ENCODE measurements at regions not wholly inside any gene's neighbourhood (a gene's known extent, or its start where the extent isn't known, plus 50 kb on each side); places are given as distances from the start of the nearest gene placed in this dataset.

DNA sequence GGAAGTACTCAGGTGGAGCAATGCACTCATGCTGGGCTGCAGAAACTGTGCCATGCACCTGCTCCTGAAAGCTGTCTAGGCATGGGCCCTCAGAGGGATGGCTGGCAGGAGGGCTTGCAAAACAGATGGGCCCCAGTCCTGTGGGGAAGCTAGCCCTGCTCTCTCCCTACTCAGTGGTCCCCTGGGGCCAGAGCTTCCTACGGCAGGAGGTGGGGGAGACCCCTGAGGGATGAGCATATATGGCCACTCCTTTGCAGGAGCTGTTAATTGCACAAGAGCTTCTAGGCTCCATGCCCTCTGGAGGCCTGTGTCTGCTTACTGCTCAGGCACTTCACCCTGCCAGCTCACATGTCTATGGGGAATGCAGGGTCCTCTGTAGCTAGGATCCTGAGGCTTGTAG lies 545.3 kb upstream of the PTPRD start:
- Mint-ChIP-seq H3K27ac (ENCODE audit: unreplicated experiment) (no peak overlapping the region), H3K9me3 (ENCODE audit: unreplicated experiment) (no peaks in the 10 kb centered on the region)

GRCh38 chr9:11158676-11159075 lies 545.9 kb upstream of the PTPRD start:
- no peak overlapping the region for H3K27ac Mint-ChIP-seq (ENCODE audit: unreplicated experiment)
- DNase-seq (ENCODE audit: low spot score), result no peak
- no peaks in the 10 kb centered on the region for H3K9me3 Mint-ChIP-seq (ENCODE audit: unreplicated experiment)
- H3K36me3 Mint-ChIP-seq (ENCODE audit: low read depth, unreplicated experiment), result no peaks in the 10 kb centered on the region
- no peak overlapping the region for H3K4me3 Mint-ChIP-seq (ENCODE audit: unreplicated experiment)
- no peaks in the 10 kb centered on the region for H3K4me1 Mint-ChIP-seq (ENCODE audit: unreplicated experiment)
- peaks cover 2% of the 10 kb centered on the region for H3K27me3 Mint-ChIP-seq (ENCODE audit: unreplicated experiment)
- no peak for TF ChIP-seq CTCF (IDR thresholded peaks at IDR 0.05; ENCODE audit: unreplicated experiment)

More for the DNA sequence above, 545.3 kb upstream of the PTPRD start:
- Mint-ChIP-seq H3K4me3 (ENCODE audit: unreplicated experiment) (no peak overlapping the region), H3K36me3 (ENCODE audit: low read depth, unreplicated experiment) (no peaks in the 10 kb centered on the region), H3K27me3 (ENCODE audit: unreplicated experiment) (peaks cover 2% of the 10 kb centered on the region), H3K4me1 (ENCODE audit: unreplicated experiment) (no peaks in the 10 kb centered on the region)
- DNase-seq (ENCODE audit: low spot score), result no peak
- TF ChIP-seq CTCF (IDR thresholded peaks at IDR 0.05; ENCODE audit: unreplicated experiment), result no peak

GRCh38 chr9:11159318-11159862 lies 546.6 kb upstream of the PTPRD start:
- Mint-ChIP-seq H3K4me3 (ENCODE audit: unreplicated experiment) (no peak overlapping the region), H3K4me1 (ENCODE audit: unreplicated experiment) (no peaks in the 10 kb centered on the region), H3K27ac (ENCODE audit: unreplicated experiment) (no peak overlapping the region), H3K27me3 (ENCODE audit: unreplicated experiment) (peaks cover 2% of the 10 kb centered on the region), H3K36me3 (ENCODE audit: low read depth, unreplicated experiment) (no peaks in the 10 kb centered on the region), H3K9me3 (ENCODE audit: unreplicated experiment) (no peaks in the 10 kb centered on the region)
- TF ChIP-seq CTCF (IDR thresholded peaks at IDR 0.05; ENCODE audit: unreplicated experiment), result no peak
- no peak for DNase-seq (ENCODE audit: low spot score)

GRCh38 chr9:11163843-11164242 lies 551.0 kb upstream of the PTPRD start:
- H3K4me1 Mint-ChIP-seq (ENCODE audit: unreplicated experiment), result no peaks in the 10 kb centered on the region
- peaks cover 2% of the 10 kb centered on the region for H3K27me3 Mint-ChIP-seq (ENCODE audit: unreplicated experiment)
- no peak for TF ChIP-seq CTCF (IDR thresholded peaks at IDR 0.05; ENCODE audit: unreplicated experiment)
- DNase-seq (ENCODE audit: low spot score), result no peak
- no peaks in the 10 kb centered on the region for H3K36me3 Mint-ChIP-seq (ENCODE audit: low read depth, unreplicated experiment)
- no peak overlapping the region for H3K4me3 Mint-ChIP-seq (ENCODE audit: unreplicated experiment)
- no peak overlapping the region for H3K27ac Mint-ChIP-seq (ENCODE audit: unreplicated experiment)
- H3K9me3 Mint-ChIP-seq (ENCODE audit: unreplicated experiment), result no peaks in the 10 kb centered on the region

GRCh38 chr9:11182001-11182400 lies 569.2 kb upstream of the PTPRD start:
- no peaks in the 10 kb centered on the region for H3K27me3 Mint-ChIP-seq (ENCODE audit: unreplicated experiment)
- no peak overlapping the region for H3K4me3 Mint-ChIP-seq (ENCODE audit: unreplicated experiment)
- no peak for TF ChIP-seq CTCF (IDR thresholded peaks at IDR 0.05; ENCODE audit: unreplicated experiment)
- no peaks in the 10 kb centered on the region for H3K36me3 Mint-ChIP-seq (ENCODE audit: low read depth, unreplicated experiment)
- H3K27ac Mint-ChIP-seq (ENCODE audit: unreplicated experiment), result no peak overlapping the region
- no peaks in the 10 kb centered on the region for H3K4me1 Mint-ChIP-seq (ENCODE audit: unreplicated experiment)
- no peaks in the 10 kb centered on the region for H3K9me3 Mint-ChIP-seq (ENCODE audit: unreplicated experiment)
- DNase-seq (ENCODE audit: low spot score), result no peak
